Stimulated activated CD4-positive, alpha-beta T cell treated with anti-CD3 and anti-CD28 coated beads, Interleukin-4, amount 100 ng/mL, for 48 hours (primary cell): ENCODE measurements at regions not wholly inside any gene's neighbourhood (a gene's known extent, or its start where the extent isn't known, plus 50 kb on each side); places are given as distances from the start of the nearest gene placed in this dataset.
"Not testable (repeated sequence)": the region's sequence is repeated elsewhere in the genome, so short reads cannot be mapped to it uniquely, and the experiment has no call there.

ENCODE experiments used
- DNase-seq, 2 donors: peaks; one replicate each; pipeline ENCODE4 v3.0.0-alpha.2; 2020; ENCODE audit warnings: low read depth in 2 of 2

GRCh38 chr13:50484472-50485113 lies 358.9 kb downstream of the DLEU7 start:
- no peak for DNase-seq

DNA sequence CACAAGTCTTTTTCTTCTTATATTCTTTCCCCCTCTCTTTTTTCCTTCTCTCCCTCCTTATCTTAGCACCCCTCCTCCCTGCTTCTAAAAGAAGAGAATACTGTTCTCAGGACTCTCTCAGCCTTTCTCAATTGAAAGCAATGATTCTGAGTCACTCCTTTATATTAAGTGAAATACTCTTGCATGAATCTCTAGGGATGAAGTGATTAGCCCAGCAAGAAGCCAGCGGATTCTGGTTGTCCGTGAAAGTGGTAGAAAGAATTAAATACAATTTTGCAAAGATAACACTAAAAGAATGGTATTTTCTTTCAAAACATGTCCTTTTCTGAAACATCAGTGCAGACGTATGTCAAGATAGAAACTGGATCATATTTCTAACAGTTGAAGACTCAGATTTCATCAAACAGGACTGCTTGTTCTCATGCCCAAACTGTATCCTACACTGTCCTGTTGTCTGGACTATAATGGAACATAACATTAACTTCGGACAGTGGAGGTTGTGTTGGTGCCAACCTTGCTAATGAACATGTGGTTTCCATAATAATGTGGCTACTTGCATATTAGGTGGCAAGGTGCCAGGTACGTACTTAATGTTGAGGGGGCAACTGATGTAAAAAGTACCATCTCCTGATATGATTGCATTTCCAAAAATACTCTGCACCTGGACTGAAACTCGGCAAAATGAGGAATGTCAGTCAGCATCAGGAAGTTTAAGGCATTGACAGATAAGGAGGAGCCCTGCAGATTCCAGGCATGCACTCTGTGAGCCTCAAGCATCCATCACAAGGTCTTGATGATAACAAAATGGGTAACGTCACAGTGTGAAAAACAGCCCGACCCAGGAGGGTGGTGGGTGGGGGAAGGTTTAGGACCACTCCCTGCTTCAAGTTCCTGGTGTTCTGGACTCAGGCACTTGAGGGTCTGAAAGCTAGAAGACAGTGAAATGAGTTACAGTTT lies 357.2 kb downstream of the DLEU7 start:
- no peak for DNase-seq

DNA sequence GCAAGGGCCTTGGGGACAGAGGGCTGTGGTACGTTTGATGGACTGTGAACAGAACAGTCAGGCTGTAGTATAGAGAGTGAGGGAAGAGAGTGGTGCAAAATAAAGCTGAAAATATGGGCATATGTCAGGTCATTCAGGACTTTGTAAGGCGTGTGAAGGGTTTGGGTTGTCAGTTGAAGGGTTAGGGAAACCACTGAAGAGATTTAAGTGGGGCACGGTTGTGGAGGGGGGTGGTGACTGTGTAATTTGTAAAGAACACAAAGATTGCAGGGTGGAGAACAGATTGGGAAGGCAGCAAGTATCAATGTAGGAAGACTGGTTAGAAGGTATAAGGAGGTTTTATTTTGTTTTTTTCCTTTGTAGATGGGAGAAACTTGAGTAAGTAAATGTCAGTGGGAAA lies 349.8 kb downstream of the DLEU7 start:
- no peak for DNase-seq

DNA sequence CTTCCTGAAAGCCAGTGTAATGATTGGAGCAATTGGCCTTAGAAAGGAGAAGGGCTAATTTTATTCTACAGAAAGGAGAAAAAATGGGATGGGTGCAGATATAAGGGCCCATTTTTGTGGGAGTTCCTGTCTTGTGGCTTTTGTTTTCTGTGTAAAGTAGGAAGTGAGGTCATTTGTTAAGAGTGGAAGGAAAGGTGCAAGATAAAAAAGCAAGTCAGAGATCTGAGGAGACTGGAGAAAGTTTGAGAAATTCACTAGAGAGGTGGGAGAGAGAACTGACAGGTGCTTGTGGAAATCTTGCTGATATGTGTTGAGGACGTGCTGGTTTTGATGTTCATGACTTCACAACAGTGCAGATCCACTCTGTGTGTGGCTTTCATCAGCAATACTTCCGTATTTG lies 349.4 kb downstream of the DLEU7 start:
- DNase-seq = no peak

DNA sequence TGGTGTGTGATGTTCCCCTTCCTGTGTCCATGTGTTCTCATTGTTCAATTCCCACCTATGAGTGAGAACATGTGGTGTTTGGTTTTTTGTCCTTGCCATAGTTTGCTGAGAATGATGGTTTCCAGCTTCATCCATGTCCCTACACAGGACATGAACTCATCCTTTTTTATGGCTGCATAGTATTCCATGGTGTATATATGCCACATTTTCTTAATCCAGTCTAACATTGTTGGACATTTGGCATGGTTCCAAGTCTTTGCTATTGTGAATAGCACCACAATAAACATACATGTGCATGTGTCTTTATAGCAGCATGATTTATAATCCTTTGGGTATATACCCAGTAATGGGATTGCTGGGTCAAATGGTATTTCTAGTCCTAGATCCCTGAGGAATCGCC lies 340.3 kb downstream of the DLEU7 start:
- not testable (repeated sequence) for DNase-seq

DNA sequence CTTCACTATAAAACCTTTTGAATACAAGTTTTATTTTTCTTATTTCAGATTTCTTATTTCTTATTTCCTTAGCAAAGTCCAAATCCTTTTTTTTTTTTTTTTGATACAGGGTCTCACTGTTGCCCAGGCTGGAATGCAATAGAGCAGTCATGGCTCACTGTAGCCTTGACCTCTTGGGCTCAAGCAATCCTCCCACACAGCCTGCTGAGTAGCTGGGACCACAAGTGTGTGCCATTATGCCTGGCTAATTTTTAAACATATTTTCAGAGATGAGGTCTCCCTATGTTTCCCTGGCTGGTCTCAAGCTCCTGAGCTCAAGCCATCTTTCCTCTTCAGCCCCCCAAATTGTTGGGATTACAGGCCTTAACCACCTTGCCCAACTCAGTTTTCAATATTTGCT lies 334.3 kb downstream of the DLEU7 start:
- DNase-seq = no peak

DNA sequence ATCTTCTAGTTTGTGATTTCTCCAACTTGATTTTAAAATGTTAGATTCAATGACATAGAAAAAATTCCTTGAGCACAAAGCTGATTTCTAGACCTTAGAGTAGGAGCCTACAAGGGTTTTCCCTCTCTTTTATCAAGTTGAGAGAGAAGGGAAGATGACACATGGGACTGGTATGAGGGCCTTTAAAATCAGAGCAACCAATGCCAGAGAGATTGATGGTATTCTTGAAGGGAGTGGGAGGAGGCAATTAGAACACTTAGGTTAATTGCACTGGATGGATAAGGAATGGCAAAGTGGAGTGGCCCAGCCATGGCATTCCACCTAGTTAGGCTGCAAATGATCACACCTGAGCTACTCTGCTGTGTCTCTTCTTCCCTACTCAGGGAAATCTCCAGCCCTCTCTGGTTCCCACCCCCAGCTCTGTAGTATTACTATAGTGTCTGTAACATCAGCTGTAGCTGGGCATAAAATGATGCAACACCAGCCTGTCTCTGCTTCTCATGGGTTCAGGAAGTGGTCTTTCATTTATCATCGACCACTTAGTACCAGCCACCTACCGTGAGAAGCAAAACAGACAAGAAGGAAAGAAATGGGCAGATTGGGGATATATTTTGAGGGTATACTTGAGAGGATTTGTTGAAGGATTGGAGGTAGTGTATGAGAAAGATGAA lies 333.6 kb downstream of the DLEU7 start:
- DNase-seq = no peak

DNA sequence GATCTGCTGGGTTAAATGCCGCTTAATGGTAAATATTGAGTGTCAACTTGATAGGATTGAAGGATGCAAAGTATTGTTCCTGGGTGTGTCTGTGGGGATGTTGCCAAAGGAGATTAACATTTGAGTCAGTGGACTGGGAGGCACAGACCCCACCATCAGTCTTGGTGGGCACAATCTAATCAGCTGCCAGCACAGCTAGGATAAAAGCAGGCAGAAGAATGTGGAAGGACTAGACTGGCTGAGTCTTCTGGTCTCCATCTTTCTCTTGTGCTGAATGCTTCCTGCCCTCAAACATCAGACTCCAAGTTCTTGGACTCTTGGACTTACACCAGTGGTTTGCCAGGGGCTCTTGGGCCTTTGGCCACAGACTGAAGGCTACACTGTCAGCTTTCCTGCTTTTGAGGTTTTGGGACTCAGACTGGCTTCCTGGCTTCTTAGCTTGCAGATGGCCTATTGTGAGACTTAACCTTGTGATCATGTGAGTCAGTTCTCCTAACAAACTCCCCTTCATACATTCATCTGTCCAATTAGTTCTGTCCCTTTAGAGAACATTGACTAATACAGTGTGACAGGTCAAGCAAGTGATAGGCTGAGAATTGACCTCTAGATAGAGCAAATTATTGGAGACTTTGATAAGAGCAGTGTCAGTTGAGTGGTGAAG lies 332.5 kb downstream of the DLEU7 start:
- not testable (repeated sequence) for DNase-seq

GRCh38 chr13:50511877-50512341 lies 331.6 kb downstream of the DLEU7 start:
- DNase-seq = no peak

DNA sequence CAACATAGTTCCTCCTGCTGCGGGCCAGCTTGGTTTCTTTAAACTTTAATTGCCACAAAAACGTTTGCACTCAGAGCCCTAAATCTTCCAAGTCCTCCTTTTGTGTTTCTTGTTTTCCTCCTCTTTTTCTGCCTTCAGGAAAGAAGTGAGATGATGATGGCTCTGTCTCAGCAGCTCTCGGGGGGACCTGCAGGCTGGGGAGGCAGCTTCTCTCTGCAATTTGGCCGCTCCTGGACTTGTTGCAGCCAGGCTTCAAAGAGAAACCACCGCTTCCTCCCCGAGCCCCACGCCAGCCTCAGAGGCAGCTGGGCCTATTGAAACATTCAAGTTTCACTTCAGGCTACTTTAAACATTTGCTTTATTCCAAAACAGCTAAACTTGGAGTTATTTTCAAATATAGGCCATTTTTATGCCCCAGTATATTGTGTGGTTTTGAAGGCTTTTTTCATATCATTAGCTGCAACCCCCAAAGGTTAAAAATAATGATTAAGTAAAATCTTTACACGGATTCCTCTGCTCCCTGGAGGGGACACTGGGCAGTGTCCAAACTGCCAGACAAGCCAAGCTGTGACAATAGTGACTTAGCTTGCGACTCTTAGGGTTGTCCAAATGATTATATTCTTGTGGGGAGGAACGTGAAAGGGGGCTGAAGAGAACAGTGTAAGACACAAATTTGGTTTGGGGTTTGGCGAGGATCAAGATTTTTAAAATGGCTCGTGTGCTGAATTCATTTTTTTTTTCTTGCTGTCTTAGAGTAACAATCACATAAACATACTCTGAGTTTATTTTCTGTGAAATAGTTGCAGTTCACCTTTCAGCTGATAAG lies 330.8 kb downstream of the DLEU7 start:
- peak in 1 of 2 donors; percentile 24 for DNase-seq

DNA sequence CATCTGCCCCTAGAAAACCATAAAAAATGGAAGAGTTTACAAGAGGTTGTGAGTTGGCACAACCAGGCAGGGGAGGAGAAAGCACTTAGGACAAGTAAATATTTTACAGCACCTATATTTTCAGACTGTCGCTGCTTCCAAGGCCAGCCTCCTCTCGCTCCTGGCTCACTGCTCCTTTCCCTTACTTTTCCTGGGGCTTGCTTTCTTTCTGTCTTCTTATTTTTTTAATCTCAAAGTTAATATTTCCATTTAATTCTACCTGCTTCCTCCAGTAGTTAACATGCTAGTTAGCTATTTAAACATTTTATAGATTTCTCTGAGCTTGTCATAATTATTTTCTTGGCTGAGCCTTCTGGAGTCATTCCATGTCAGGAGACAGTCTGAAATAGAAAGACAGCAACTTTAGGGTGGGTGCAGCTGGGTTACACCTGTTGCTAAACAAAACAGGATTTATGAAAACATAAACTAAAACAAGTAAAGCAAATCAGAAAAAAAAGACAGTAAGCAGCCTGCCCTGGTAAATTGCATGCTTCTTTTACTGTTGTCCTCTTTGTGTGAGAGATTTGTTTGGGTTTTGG lies 330.1 kb downstream of the DLEU7 start:
- no peak for DNase-seq

GRCh38 chr13:50514249-50514648 lies 329.2 kb downstream of the DLEU7 start:
- DNase-seq = no peak

DNA sequence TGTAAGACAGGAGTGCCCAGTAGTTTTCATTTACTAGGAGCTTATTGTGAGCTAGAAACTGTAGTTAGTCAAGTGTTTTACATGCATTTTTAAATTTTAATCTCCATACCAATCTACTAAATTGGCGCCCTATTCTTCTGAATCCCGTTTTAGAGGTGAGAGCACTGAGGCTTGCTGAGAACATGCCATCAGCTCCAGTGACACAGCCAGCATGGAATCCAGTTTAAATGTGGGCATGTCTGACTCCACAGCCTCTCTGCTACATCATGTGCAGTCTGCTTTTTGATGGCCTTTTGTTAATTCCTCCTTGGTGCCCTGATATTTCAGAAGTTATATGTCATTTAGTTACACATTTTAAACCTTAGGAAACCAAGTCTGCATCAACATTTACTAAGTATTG lies 325.4 kb downstream of the DLEU7 start:
- no peak for DNase-seq

DNA sequence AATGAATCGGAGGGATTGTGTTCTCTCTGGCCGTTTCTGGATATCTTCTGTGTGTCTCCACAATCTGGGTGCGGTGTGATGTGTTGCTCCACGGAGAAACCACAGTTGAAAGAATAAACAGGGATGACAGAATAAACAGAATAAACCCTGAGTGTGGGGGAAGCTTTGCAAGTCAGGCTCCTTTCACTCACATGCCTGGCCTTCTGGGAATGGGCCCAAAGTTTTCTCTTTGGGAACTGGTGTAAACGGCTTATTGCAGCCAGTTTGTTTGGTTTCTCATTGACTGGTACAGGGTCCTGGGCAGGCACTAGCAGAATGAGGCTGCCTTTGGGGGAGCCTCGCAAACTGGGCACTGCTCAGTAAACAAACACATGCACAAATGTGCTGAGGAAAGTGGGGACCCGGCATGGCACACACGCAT lies 324.7 kb downstream of the DLEU7 start:
- DNase-seq = no peak

- DNase-seq = no peak
Observed at GRCh38 chr13:50519866-50520265, 323.6 kb downstream of the DLEU7 start.

DNA sequence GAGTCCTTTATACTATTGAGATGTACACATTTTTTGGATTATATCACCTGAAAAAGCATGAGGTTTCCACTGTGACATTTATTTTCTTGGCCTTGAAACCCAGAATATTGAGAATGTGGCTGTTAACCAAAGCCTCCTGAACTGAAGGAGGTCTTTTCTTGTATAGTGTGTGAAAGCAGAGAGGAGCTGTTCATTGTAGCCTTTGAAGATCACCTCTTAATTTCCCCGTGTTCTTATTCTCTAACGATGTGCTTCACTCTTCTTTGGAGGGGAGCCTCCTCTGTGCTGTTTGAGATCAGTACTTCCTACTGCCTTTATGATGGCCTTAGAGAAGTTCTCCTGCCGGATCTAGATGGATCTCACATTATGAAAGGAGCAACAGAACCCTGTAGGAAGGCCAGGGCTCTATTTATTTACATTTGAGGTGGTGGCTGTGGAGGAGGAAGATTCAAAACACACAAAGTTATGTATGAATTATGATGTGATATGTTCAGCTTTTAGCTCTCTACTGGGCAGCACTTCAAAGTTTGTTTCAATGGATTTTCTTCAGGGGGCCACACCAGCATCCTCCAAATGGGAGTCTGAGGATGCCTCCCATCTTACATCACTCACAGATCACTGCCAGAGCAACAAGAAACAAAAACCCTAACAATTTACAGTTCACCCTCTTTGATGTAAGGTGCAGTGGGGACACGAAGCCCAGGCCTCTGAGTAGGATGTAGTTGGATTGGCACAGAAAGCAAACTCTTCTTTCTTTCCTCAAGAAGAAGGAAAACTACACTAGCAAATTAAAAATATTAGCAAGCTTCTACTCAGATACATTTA lies 322.3 kb downstream of the DLEU7 start:
- no peak for DNase-seq

DNA sequence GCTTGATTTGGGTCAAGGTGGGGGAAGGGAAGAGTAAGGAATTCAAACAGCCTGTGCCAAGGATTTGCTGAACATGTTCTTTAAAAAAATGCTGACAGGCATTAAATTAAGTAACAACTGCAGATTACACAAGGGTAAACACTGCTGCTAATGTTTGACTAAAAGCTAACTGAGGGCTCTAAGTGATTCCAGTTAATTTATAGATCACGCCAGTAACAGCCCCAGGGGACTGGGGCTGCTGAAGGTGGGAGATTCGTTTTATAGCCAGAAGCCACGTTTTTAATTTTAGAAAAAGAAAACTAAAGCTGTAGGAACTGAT lies 321.7 kb downstream of the DLEU7 start:
- no peak for DNase-seq

DNA sequence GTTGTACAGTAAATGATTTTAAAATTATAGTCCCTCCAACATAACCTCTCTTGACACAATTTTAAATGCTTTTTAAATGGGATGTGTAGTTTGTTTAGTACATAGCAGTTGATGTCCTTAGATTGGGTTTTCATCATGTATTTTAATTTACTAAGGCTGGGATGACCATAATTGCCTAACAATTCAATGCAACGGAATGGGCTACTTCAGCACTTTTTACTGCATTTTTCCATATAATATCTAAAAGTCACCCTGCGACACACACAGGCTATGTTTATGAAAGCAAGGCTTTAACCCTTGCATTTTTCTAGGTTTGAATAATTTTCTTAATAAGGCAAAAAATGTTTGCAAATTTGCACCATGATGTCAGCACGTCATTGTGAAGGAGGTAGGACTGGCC lies 321.0 kb downstream of the DLEU7 start:
- no peak for DNase-seq

- no peak for DNase-seq
Observed at GRCh38 chr13:50523307-50523706, 320.2 kb downstream of the DLEU7 start.

- DNase-seq = no peak
Observed at GRCh38 chr13:50524560-50524959, 318.9 kb downstream of the DLEU7 start.
